ENCODE measurements at regions not wholly inside any gene's neighbourhood (a gene's known extent, or its start where the extent isn't known, plus 50 kb on each side); places are given as distances from the start of the nearest gene placed in this dataset.

DNA sequence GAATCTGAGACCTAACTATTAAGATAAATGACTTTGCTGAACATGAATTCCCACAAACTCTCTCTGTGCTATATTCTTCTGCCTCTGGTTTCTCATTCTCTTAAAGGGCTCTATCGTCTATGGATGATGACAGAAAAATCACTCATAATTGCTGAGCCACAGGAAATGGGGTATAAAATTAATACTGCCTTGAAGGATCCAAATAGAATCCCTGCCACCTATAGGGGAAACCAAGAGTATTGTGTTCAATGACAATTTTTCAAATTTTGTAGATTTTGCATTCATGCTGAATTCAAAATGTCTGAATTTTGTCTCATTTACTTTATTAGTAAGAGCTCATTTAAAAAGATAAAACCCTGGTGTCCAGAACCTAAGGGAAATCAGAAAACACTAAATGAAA is 235.8 kb downstream of the RBM43 start:
- H3K4me3 ChIP-seq (replicated peaks; ENCODE audit: insufficient read depth, low read length) = no peak overlapping the region
- no peak overlapping the region for H3K27ac ChIP-seq (replicated peaks)
- H3K27me3 ChIP-seq (ENCODE audit: insufficient read depth, poor library complexity, severe bottlenecking) = no peaks in the 10 kb centered on the region
- DNase-seq (ENCODE audit: low read depth in 1 of 2, low spot score in 1 of 2) = no peak
- no peak for TF ChIP-seq GABPA (IDR thresholded peaks at IDR 0.05; ENCODE audit: low read depth)
- no peak for TF ChIP-seq POLR2AphosphoS5 (IDR thresholded peaks at IDR 0.05; ENCODE audit: low read depth)
- no peak for TF ChIP-seq SPI1 (IDR thresholded peaks at IDR 0.05; ENCODE audit: borderline replicate concordance, low read depth)
- no peak for TF ChIP-seq REST (IDR thresholded peaks at IDR 0.05; ENCODE audit: insufficient replicate concordance, low read depth)
- TF ChIP-seq, protein P1, sequence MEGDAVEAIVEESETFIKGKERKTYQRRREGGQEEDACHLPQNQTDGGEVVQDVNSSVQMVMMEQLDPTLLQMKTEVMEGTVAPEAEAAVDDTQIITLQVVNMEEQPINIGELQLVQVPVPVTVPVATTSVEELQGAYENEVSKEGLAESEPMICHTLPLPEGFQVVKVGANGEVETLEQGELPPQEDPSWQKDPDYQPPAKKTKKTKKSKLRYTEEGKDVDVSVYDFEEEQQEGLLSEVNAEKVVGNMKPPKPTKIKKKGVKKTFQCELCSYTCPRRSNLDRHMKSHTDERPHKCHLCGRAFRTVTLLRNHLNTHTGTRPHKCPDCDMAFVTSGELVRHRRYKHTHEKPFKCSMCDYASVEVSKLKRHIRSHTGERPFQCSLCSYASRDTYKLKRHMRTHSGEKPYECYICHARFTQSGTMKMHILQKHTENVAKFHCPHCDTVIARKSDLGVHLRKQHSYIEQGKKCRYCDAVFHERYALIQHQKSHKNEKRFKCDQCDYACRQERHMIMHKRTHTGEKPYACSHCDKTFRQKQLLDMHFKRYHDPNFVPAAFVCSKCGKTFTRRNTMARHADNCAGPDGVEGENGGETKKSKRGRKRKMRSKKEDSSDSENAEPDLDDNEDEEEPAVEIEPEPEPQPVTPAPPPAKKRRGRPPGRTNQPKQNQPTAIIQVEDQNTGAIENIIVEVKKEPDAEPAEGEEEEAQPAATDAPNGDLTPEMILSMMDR (IDR thresholded peaks at IDR 0.05; ENCODE audit: insufficient read depth, low read length) = no peak

DNA sequence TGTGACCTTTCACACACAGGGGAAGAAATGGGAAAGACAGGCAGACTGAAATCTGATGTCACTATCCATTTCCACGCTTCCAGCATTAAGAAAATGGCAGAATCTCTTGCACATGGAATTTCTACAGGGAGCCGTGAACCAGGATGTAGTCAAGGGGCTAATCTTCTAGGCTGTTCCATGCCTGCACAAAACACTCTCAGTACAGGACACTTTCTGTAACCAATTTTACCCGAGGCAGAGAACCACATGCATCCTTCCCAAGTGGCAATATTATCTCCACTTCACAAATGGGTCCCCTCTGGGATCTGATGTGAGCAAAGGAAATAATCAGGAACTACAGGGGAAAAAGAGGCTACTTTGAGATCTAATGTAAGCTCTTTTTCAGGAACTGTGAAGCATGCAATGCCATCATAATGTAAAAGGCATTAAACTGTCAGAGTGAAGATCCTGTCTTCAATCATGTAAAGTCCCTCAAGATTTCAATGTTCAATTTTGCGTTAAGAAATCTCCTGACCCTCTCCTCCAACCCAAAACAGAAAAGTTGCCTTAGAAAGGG is 236.9 kb downstream of the RBM43 start:
- Histone ChIP-seq H3K27ac (replicated peaks) (no peak overlapping the region), H3K27me3 (ENCODE audit: insufficient read depth, poor library complexity, severe bottlenecking) (no peaks in the 10 kb centered on the region), H3K4me3 (replicated peaks; ENCODE audit: insufficient read depth, low read length) (no peak overlapping the region)
- DNase-seq (ENCODE audit: low read depth in 1 of 2, low spot score in 1 of 2) = no peak
- TF ChIP-seq SPI1 (IDR thresholded peaks at IDR 0.05; ENCODE audit: borderline replicate concordance, low read depth) (no peak), POLR2AphosphoS5 (IDR thresholded peaks at IDR 0.05; ENCODE audit: low read depth) (no peak), GABPA (IDR thresholded peaks at IDR 0.05; ENCODE audit: low read depth) (no peak), REST (IDR thresholded peaks at IDR 0.05; ENCODE audit: insufficient replicate concordance, low read depth) (no peak)
- TF ChIP-seq, protein P1 (IDR thresholded peaks at IDR 0.05; ENCODE audit: insufficient read depth, low read length) = no peak

- Histone ChIP-seq H3K27ac (replicated peaks) (no peak overlapping the region), H3K27me3 (ENCODE audit: insufficient read depth, poor library complexity, severe bottlenecking) (no peaks in the 10 kb centered on the region), H3K4me3 (replicated peaks; ENCODE audit: insufficient read depth, low read length) (no peak overlapping the region)
- TF ChIP-seq SPI1 (IDR thresholded peaks at IDR 0.05; ENCODE audit: borderline replicate concordance, low read depth) = no peak
- no peak for TF ChIP-seq GABPA (IDR thresholded peaks at IDR 0.05; ENCODE audit: low read depth)
- TF ChIP-seq POLR2AphosphoS5 (IDR thresholded peaks at IDR 0.05; ENCODE audit: low read depth) = no peak
- TF ChIP-seq, protein P1 (IDR thresholded peaks at IDR 0.05; ENCODE audit: insufficient read depth, low read length) = no peak
- no peak for TF ChIP-seq REST (IDR thresholded peaks at IDR 0.05; ENCODE audit: insufficient replicate concordance, low read depth)
- DNase-seq (ENCODE audit: low read depth in 1 of 2, low spot score in 1 of 2) = no peak
Measured at GRCh38 chr2:151021747-151022452, 239.8 kb downstream of the RBM43 start.
